GM21367 (cell line): ENCODE measurements at regions not wholly inside any gene's neighbourhood (a gene's known extent, or its start where the extent isn't known, plus 50 kb on each side); places are given as distances from the start of the nearest gene placed in this dataset.

ENCODE experiments used
- ATAC-seq: cut with Tn5 transposase; IDR thresholded peaks from one replicate; pipeline ENCODE4 v1.9.1; 2021; ENCODE audit not compliant: unreplicated experiment

DNA sequence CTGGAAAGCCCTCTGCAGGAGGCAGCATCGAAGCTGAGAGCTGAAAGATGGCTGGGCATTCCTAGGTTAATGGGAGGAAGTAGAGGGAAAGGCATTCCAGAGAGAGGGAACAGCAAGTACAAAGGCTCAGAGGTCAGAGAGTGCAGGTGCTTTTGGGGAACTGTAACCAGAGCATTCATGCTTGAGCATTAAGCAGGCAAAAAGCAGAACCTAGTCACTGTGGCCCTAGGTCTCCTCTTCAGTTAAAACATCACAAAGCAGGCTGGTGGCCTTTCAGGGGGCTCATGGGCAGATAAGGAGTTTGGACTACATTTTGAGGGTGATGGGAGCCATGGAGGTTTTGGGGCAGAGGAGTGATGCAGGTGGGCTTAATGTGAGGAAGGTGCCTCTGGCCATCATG, 169.2 kb upstream of the MYL2 start:
- no peak for ATAC-seq

DNA sequence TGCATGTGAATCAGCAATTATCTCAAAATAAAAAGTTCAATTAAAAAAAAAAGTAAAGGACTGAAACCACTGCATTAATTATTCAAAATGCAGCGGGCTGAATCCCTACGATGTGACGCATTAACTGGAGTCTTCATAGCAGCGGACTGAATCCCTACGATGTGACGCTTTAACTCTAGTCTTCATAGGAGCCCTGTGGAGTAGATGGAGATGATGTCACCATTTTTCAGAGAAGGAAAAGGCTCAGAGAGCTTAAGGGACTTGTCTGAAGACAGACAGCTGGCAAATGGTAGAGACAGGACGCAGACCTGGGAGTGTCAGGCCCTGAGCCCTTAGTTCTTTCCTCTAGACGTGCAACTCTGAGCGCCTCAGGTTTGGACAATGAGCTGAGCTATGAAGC, 168.0 kb upstream of the MYL2 start:
- no peak for ATAC-seq

GRCh38 chr12:111086947-111087700, 166.7 kb upstream of the MYL2 start:
- no peak for ATAC-seq

DNA sequence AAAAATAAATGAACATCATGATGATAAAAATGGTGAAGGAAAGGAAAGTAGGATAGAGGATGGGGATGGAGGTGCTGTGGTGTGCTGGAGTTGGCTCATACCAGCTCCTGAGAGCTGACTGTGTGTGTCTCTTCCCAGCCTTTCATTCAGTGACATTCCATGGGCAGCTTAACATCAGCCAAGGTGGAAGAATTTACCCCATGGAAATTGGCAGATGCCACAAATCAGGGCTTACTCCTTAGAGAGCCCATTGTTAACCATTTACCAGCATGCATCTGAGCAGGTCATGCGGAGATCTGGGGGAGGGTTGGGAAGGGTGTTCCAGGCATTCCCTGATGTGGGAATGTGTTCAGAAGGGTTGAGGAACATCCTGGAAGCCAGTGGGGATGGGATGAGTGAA, 164.7 kb upstream of the MYL2 start:
- ATAC-seq: no peak

- ATAC-seq: no peak
These were observed 164.2 kb upstream of the MYL2 start for GRCh38 chr12:111084605-111085004.

- ATAC-seq: no peak
These were observed 163.8 kb upstream of the MYL2 start for GRCh38 chr12:111084158-111084557.

GRCh38 chr12:111081600-111081999, 161.2 kb upstream of the MYL2 start:
- no peak for ATAC-seq

GRCh38 chr12:111078731-111079130, 158.4 kb upstream of the MYL2 start:
- ATAC-seq: no peak

DNA sequence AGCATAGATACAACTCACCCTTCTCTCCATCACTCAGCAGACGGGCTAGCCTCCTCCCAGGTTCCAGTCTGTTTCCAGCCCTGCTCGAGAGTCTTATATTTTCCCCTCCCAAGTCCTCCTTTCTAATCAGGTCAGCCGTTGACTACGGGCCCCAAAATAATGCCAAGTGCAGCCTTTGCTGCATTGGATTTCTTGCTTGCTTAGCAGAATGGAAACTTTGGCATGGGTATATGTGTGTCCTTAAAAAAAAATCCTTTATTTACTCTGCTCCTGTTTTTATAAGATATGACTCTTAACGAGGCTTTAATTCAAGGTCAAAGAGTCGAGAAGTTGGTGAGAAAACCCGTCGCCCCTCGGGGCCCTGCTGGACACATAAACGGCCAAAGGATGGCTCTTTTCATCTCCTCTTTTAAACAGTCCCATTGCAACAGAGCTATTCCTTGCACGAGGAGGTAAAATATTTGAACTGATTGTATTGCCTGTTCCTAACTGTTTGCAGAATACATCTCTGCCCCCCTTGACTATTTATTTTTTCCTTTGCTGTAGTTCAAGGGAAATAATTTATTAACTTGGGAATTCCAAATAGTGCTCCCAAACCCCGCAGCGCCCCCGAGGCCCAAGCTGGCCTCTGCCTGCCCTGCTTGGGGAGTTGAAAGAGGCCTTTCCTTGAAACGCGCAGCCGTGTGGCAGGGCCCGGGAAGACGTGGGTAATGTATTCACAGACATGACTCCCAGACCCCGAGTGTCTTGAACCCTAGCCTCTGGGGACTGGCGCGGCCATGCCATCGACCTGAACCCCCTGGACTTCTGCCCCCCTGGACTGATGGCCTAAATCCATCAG, 156.5 kb upstream of the MYL2 start:
- ATAC-seq: no peak

DNA sequence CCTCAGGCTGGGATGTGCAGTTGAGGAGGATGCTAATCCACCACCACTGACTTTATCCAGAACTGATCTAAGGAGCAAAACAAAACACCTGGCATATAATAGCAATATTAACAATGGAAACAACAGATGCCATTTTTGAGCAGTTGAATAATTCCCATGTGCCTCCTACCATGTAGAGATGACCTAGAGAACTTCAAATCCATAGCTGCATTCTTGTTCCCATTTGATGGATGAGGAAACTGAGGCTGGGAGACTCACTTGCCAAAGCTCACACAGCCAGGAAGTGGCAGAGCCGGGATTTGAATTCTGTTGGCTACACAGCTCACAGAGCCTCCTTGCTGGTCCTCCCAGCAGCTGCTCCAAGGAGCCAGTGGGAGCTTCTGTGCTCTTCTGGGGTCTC, 155.8 kb upstream of the MYL2 start:
- no peak for ATAC-seq

DNA sequence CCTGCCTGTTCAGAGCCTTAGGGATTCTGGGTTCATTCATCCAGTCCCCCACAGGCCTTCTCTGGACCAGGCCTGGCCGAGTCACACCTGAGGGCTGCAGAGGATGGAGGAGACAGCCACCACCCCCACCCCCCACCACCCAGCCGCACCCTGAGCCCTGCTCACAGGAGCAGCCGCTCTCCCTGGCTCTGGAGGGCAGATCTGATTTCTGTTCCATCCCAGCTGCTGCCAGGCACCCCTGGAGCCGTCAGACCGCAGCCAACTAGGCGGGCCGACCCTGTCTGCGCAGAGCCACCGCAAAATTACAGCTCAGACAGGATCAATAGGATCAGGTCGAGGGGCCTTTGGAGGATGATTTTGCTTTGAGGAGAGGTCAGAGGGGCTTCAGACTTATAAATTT, 154.6 kb upstream of the MYL2 start:
- ATAC-seq: no peak

- no peak for ATAC-seq
These were observed 154.2 kb upstream of the MYL2 start for GRCh38 chr12:111074559-111074958.

DNA sequence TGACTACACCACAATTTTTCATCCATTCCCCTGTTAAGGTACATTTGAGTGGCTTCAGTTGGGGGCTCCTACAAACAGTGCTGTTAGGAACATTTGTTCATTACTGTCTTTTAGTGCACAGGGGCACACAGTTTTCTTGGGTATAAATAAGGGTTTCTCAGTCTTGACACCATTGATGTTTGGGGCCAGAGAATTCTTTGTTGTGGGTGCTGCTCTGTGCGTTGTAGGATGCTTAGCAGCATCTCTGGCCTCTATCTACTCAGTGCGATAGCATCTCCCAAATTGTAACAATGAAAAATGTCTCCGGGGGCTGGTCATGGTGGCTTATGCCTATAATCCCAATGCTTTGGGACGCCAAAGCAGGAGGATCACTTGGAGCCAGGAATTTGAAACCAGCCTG, 153.0 kb upstream of the MYL2 start:
- ATAC-seq: no peak

- ATAC-seq: no peak
These were observed 151.9 kb upstream of the MYL2 start for GRCh38 chr12:111072299-111072698.

- ATAC-seq: no peak
These were observed 149.5 kb upstream of the MYL2 start for GRCh38 chr12:111069886-111070285.

DNA sequence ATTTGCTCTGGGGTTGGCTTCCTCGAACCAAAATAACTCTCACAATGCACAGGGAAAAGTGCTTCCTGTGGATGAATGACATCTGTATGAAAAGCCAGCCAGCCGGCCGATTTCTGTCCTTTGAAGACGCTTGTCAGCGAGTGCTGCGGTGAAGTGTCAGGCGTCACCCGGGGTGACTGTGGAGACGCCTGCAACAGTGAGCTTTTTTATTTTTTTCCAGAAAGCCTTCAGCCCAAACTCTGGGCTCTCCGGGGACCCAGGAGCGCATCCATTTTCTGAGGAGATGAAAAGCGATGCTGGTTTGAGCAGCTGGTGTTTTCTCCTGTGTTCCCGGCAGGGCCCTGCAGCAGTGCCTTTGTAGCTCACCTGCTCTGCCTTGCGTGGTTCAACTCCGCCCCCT, 147.9 kb upstream of the MYL2 start:
- no peak for ATAC-seq

DNA sequence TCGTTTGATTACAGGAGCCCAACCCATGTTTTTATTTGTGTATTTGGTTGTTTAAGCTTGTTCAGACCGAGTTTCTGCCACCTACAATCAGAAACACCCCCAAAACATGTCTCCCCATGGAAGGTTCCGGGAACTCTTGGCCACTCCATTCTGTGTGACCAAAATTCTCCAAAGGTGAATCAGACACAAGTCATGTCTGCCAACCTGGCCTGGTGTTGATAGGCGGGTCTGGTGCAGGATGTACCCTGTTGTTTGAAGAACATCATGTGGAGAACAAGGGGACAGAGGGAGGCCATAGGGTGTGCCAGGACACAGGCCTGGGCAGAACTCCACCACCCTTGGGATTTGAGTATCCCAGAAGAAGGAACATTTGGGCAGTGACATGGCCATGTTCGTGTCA, 147.1 kb upstream of the MYL2 start:
- no peak for ATAC-seq

DNA sequence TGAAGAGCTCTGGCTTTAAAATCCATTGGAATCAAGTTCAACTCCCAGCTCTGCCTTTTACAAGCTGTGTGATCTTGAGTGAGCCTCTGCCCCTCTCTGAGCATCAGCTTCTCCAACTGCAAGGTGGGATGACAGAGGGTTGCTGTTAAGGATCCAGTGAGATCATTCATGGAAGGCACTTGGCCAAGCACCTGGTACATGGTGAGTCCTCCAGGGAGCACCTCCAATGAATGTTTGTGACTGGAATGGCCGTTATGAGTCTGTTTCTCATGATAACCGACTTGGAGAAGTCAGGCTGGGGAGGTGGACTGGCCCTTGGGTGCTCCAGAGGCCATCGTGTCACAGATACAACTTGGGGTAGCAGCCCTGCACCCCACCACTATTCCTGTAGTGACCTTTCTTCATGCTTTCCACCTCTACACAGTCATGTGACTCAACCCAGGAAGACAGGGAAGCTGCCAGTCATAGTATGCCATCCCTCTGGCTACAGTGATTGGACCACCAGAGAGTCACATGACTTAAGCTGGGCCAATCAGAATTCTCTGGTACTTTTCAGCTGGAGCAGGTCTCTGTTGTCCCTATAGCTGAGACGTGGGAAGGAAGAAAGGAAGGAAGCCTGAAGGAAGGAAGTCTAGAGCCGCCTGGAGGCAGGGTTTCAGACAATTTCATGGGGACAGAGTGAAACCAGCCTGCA, 146.5 kb upstream of the MYL2 start:
- no peak for ATAC-seq

GRCh38 chr12:111064982-111065381, 144.6 kb upstream of the MYL2 start:
- ATAC-seq: no peak

- ATAC-seq: no peak
These were observed 143.8 kb upstream of the MYL2 start for GRCh38 chr12:111064154-111064553.

GRCh38 chr12:111063295-111064026, 143.1 kb upstream of the MYL2 start:
- no peak for ATAC-seq
